Mammary epithelial cell (primary cell): ENCODE measurements at regions not wholly inside any gene's neighbourhood (a gene's known extent, or its start where the extent isn't known, plus 50 kb on each side); places are given as distances from the start of the nearest gene placed in this dataset.

Source experiments
- CTCF ChIP-seq, 2 donors: IDR thresholded peaks in 1 of 2; conservative IDR thresholded peaks in 1 of 2; 2 replicates each; pipeline ENCODE4 v1.5.1; 2011 to 2012; ENCODE audit warnings: inconsistent platforms in 2 of 2, low read length in 2 of 2, mild to moderate bottlenecking in 2 of 2, control low read depth in 1 of 2, low read depth in 1 of 2; ENCODE audit not compliant: insufficient read depth in 1 of 2; ENCODE audit errors: extremely low read depth in 1 of 2
- EZH2 ChIP-seq: IDR thresholded peaks from 2 replicates; pipeline ENCODE4 v1.6.1; 2012; ENCODE audit warnings: low read length, inconsistent platforms, borderline replicate concordance

GRCh38 chr17:14506364-14506763, 205.5 kb downstream of the HS3ST3B1 start:
- TF ChIP-seq CTCF (conservative IDR thresholded peaks at IDR 0.05 in 1 of 2, IDR thresholded peaks at IDR 0.05 in 1 of 2; ENCODE audit: extremely low read depth in 1 of 2, insufficient read depth in 1 of 2, low read depth in 1 of 2, low read length in 2 of 2) = no peak
- TF ChIP-seq EZH2 = no peak
